AG04449 (cell line): ENCODE measurements at regions not wholly inside any gene's neighbourhood (a gene's known extent, or its start where the extent isn't known, plus 50 kb on each side); places are given as distances from the start of the nearest gene placed in this dataset.

Source experiments
- CTCF ChIA-PET: fragments of 350-600 bp; formaldehyde crosslinking; extraction: SDS; loops from one replicate; lab custom pipeline; 2021; ENCODE audit warnings: antibody characterized with exemption; lab: Yijun Ruan, JAX
- POLR2A ChIA-PET: fragments of 400-600, 350-600 bp; formaldehyde crosslinking; extraction: SDS; loops from one replicate; lab custom pipeline; 2020; ENCODE audit warnings: antibody characterized with exemption, inconsistent platforms; lab: Yijun Ruan, JAX
- DNase-seq: peaks from one replicate; pipeline ENCODE4 v3.0.0-alpha.2; 2010; ENCODE audit warnings: low read depth, low spot score
- H3K4me3 ChIP-seq: 2 replicates; pipeline ENCODE4 v1.5.1; 2011; ENCODE audit warnings: low read depth, mild to moderate bottlenecking, control low read depth, low read length
- TF ChIP-seq, protein P1 (sequence below): IDR thresholded peaks from one replicate; pipeline ENCODE4 v1.5.1; 2011; ENCODE audit warnings: mild to moderate bottlenecking, moderate library complexity, low read length, control low read depth, inconsistent platforms; ENCODE audit not compliant: insufficient read depth; ENCODE audit errors: missing control alignments

DNA sequence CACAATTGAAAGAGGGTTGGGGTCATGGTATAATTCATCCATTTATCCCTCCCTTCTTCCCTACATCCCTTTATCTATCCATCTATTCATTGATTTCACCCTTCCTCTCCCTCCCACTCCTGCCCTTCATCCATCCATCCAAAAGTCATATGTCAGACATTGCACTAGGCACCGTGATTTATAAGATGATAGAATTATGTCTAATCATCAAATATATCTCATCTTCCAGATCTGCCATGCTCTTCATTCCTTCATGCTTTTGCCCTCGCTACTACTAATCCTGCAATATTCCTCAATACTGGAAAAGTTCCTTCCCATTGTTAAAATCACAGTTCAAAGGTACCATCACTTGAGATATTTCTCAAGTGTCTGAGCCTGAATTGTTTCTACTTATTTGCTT lies 335.2 kb upstream of the CDH11 start:
- no peak for DNase-seq
- POLR2A ChIA-PET, result no interaction called here
- TF ChIP-seq, protein P1, sequence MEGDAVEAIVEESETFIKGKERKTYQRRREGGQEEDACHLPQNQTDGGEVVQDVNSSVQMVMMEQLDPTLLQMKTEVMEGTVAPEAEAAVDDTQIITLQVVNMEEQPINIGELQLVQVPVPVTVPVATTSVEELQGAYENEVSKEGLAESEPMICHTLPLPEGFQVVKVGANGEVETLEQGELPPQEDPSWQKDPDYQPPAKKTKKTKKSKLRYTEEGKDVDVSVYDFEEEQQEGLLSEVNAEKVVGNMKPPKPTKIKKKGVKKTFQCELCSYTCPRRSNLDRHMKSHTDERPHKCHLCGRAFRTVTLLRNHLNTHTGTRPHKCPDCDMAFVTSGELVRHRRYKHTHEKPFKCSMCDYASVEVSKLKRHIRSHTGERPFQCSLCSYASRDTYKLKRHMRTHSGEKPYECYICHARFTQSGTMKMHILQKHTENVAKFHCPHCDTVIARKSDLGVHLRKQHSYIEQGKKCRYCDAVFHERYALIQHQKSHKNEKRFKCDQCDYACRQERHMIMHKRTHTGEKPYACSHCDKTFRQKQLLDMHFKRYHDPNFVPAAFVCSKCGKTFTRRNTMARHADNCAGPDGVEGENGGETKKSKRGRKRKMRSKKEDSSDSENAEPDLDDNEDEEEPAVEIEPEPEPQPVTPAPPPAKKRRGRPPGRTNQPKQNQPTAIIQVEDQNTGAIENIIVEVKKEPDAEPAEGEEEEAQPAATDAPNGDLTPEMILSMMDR, result no peak
- H3K4me3 ChIP-seq, result no peak overlapping the region
- CTCF ChIA-PET, result no interaction called here

DNA sequence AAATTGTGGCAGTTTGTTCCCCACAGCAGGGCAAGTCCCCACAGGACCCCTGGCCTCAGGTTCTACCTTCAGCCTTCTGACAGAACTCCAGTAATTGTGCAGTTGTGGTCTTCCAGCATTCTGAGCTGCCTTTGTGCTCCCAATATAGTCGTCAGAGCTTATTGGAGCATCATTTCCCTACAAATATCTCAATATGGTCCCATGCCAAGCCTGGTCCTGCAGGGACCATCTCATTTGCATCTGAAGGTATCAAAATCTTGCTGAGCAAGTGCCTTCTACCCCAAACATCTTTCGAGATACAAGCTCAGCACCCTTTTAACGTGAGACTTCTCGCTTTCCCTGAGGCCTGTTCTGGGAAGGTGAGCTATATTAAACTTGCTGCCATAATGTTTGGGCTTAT lies 333.9 kb upstream of the CDH11 start:
- POLR2A ChIA-PET, result no interaction called here
- CTCF ChIA-PET, result interaction anchor here (1.2 kb wide), 1 partner anchor 16 kb away, joined by 3 read pairs; no protein-coding TSS in a partner anchor
- TF ChIP-seq, protein P1, result no peak
- no peak overlapping the region for H3K4me3 ChIP-seq
- DNase-seq, result no peak

DNA sequence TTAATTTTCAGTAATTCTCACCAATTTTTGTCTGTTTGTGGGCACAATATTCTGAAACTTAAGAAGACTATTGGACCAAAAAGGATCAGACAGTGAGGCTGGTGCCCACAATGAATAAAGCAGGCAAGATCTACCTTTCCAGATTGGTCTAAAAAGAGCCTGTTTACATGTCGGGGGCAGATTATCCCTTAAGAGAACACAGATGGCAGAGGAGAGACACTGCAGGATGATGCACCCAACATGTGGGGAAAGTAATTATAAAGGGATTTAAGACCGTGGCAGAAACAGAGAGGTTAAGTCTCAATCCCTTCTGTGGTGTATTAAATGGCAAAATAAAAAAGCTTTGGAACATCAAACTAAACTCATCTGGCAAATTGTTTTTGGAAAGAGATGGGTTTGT lies 331.8 kb upstream of the CDH11 start:
- POLR2A ChIA-PET, result no interaction called here
- TF ChIP-seq, protein P1, result no peak
- CTCF ChIA-PET, result interaction anchor here (0.7 kb wide), 1 partner anchor 10 kb away, joined by 3 read pairs; no protein-coding TSS in a partner anchor
- H3K4me3 ChIP-seq, result no peak overlapping the region
- no peak for DNase-seq

DNA sequence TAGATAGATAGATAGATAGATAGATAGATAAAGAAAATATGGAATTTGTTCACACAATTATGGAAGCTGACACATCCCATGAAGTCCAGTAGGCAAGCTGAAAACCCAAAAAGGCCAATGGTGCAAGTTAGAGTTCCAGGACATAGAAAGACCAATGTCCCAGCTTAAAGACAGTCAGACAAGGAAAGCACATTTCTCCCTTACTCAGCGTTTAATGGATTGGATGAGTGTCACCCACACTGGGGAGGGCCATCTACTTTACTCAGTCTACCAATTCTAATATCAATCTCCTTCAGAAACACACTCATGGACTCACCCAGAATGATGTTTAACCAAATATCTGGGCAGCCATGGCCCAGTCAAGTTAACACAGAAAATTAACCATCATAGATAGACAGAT lies 327.7 kb upstream of the CDH11 start:
- ChIA-PET POLR2A (interaction anchor here (0.6 to 0.8 kb wide), 2 partner anchors 205 to 223 kb away, joined by 3 to 5 read pairs; no protein-coding TSS in a partner anchor), CTCF (no interaction called here)
- no peak for DNase-seq
- no peak overlapping the region for H3K4me3 ChIP-seq
- TF ChIP-seq, protein P1, result no peak

DNA sequence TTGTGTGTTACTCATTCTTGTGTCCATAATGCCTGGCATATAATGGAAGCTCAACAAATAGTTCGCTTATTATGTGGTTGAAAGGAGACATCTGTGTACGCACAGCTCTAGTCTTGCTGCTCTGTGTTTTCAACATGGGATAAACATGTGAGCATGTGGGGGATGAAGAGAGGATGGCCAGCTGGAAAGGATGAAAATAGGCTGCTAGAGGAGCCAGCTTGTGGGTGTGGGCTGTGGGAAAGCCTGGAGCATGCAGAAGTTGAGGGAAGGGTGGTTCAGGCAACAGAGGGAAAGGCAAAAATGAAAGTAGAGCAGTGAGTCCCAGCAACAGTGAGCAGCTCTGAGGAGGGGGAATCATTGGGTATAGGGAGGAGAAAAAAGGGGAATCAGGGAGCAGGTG lies 324.6 kb upstream of the CDH11 start:
- H3K4me3 ChIP-seq, result no peak overlapping the region
- TF ChIP-seq, protein P1, result no peak
- ChIA-PET CTCF (no interaction called here), POLR2A (no interaction called here)
- no peak for DNase-seq

DNA sequence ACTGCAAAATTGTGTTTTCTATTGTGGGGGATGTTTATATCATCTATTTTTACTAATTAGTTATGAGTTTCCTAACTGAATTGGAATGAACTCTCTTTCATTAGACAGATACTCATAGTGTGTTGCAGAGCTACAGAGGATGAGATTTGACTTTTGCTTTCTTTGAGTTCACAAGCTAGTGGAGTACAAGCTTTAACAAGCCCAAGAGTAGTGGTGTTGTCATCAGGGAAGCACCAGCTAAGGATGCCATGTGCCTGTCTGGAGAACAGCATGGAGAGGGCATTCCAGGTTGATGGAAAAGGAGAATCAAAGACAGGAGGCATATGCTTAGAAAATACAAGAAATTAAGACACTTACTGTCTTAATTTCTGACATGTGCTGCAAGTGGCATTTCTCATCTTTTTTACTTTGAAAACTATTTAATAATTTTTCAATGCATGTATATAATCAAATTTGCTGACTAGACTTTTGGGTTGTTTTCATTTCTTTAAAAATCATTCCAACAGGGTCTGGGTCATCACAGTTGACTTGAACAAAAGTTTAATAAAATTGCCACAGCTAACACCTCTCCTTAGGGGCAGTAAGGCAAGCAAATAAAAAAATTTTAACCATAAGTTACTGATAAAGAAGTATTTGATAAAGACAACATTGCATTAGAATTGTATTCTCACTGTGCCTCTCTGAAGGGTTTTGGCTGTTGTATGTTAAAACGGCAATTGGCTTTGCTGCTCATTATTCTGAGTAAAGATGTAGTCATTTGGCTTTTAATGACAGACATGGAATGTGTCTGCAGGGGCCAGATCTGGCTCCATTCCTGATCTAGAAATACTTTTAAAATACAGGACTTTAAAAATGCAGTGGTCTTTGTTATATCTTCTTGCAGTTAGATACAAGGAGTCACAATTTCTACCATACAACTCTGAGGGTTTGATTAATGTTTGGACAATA lies 323.7 kb upstream of the CDH11 start:
- ChIA-PET POLR2A (no interaction called here), CTCF (no interaction called here)
- H3K4me3 ChIP-seq, result no peak overlapping the region
- DNase-seq, result no peak
- TF ChIP-seq, protein P1, result no peak
